ENCODE measurements at regions not wholly inside any gene's neighbourhood (a gene's known extent, or its start where the extent isn't known, plus 50 kb on each side); places are given as distances from the start of the nearest gene placed in this dataset.

DNA sequence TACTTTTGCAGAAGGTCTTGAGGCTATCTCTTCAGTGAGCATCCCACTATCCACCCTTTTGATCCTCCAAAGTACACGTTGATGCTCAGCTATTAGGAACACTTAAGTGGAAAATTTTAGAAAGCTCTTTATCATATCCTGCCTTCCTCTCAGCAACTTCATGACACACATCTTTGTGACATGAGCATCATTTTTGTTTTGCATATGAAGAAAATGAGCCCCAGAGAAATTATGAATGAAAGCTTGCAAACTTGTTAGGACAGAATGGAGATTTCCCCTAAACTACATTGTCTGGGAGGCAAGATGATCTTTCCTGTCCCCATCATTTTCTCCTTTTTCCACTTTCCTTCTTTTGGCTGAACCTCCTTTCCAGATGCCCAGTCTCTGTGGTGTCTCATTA is 239.4 kb upstream of the PIK3R1 start:
- RAD21 ChIA-PET (ENCODE audit: low non-redundant PET in 1 of 2, low total read pairs in 2 of 2, uncharacterized antibody in 2 of 2, unreplicated experiment in 2 of 2), result no interaction called here
- H2AFZ ChIP-seq (ENCODE audit: low read depth, low read length, poor library complexity, severe bottlenecking), result no peak overlapping the region
- DNase-seq (ENCODE audit: low read depth, low spot score), result no peak
- no peaks in the 10 kb centered on the region for H3K4me1 ChIP-seq (ENCODE audit: control insufficient read depth in 1 of 2, insufficient read depth in 2 of 2, low read length in 2 of 2)
- CTCF ChIA-PET, result no interaction called here
- no peaks in the 10 kb centered on the region for H3K9me3 ChIP-seq (ENCODE audit: control insufficient read depth in 1 of 2, insufficient read depth in 1 of 2, low read depth in 1 of 2, low read length in 2 of 2)
- no peak overlapping the region for H3K9ac ChIP-seq (ENCODE audit: low read length)
- no peaks in the 10 kb centered on the region for H3K27me3 ChIP-seq (ENCODE audit: insufficient read depth, low read length)
- intact Hi-C loops (cut with micrococcal nuclease), result no loop called here
- no TSS peak for BruUV-seq (replicated peaks)
- H3K4me2 ChIP-seq (ENCODE audit: low read length), result no peak overlapping the region
- no peak overlapping the region for H3K4me3 ChIP-seq (replicated peaks in 1 of 2; ENCODE audit: low read depth in 1 of 2, low read length in 2 of 2)
- POLR2A ChIA-PET, result no interaction called here
- TF ChIP-seq ZNF274 (IDR thresholded peaks at IDR 0.05; ENCODE audit: low read depth, low read length), result no peak
- TF ChIP-seq, protein P1, sequence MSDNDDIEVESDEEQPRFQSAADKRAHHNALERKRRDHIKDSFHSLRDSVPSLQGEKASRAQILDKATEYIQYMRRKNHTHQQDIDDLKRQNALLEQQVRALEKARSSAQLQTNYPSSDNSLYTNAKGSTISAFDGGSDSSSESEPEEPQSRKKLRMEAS (IDR thresholded peaks at IDR 0.05), result no peak
- no peak overlapping the region for H3K27ac ChIP-seq (ENCODE audit: low read depth, low read length)
- no peak for ATAC-seq
- no peaks in the 10 kb centered on the region for H3K36me3 ChIP-seq (ENCODE audit: control insufficient read depth in 1 of 2, insufficient read depth in 2 of 2, low read length in 2 of 2)
- H3K79me2 ChIP-seq (ENCODE audit: insufficient read depth, low read length), result no peaks in the 10 kb centered on the region
- H3K9me2 ChIP-seq (ENCODE audit: insufficient read depth), result no peaks in the 10 kb centered on the region
- no peaks in the 10 kb centered on the region for H4K20me1 ChIP-seq (ENCODE audit: insufficient read depth)

DNA sequence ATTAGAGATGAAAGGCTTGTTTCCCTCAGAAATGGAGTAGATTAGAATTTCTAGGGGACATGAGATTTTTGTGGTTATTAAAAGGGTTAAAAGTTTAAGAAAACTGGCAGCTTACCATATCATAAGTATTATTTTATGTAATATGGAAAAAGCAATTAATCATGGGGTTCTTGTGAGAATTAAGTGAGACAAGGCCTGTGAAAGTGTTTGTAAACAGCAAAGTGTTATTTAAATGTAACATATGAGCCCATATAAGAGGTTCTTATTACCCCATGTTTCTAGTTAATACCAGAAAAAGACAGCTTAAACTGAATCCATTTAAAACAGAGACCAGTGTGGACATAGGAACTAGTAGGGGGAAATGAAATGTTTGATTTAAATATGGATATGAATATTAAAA is 241.1 kb upstream of the PIK3R1 start:
- CTCF ChIA-PET, result no interaction called here
- no peak overlapping the region for H3K4me3 ChIP-seq (replicated peaks in 1 of 2; ENCODE audit: low read depth in 1 of 2, low read length in 2 of 2)
- no peak overlapping the region for H2AFZ ChIP-seq (ENCODE audit: low read depth, low read length, poor library complexity, severe bottlenecking)
- no peaks in the 10 kb centered on the region for H4K20me1 ChIP-seq (ENCODE audit: insufficient read depth)
- no peaks in the 10 kb centered on the region for H3K9me2 ChIP-seq (ENCODE audit: insufficient read depth)
- H3K27me3 ChIP-seq (ENCODE audit: insufficient read depth, low read length), result no peaks in the 10 kb centered on the region
- no peak overlapping the region for H3K27ac ChIP-seq (ENCODE audit: low read depth, low read length)
- no peak for ATAC-seq
- intact Hi-C loops (cut with micrococcal nuclease), result no loop called here
- DNase-seq (ENCODE audit: low read depth, low spot score), result no peak
- no peak for TF ChIP-seq ZFX (IDR thresholded peaks at IDR 0.05)
- no peak for TF ChIP-seq JUND (IDR thresholded peaks at IDR 0.05)
- no peak for TF ChIP-seq SP1 (IDR thresholded peaks at IDR 0.05; ENCODE audit: low read depth)
- no peak for TF ChIP-seq EGR1 (IDR thresholded peaks at IDR 0.05; ENCODE audit: low read depth)
- TF ChIP-seq EZH2phosphoT487 (IDR thresholded peaks at IDR 0.05; ENCODE audit: borderline replicate concordance), result no peak
- TF ChIP-seq, protein P2, sequence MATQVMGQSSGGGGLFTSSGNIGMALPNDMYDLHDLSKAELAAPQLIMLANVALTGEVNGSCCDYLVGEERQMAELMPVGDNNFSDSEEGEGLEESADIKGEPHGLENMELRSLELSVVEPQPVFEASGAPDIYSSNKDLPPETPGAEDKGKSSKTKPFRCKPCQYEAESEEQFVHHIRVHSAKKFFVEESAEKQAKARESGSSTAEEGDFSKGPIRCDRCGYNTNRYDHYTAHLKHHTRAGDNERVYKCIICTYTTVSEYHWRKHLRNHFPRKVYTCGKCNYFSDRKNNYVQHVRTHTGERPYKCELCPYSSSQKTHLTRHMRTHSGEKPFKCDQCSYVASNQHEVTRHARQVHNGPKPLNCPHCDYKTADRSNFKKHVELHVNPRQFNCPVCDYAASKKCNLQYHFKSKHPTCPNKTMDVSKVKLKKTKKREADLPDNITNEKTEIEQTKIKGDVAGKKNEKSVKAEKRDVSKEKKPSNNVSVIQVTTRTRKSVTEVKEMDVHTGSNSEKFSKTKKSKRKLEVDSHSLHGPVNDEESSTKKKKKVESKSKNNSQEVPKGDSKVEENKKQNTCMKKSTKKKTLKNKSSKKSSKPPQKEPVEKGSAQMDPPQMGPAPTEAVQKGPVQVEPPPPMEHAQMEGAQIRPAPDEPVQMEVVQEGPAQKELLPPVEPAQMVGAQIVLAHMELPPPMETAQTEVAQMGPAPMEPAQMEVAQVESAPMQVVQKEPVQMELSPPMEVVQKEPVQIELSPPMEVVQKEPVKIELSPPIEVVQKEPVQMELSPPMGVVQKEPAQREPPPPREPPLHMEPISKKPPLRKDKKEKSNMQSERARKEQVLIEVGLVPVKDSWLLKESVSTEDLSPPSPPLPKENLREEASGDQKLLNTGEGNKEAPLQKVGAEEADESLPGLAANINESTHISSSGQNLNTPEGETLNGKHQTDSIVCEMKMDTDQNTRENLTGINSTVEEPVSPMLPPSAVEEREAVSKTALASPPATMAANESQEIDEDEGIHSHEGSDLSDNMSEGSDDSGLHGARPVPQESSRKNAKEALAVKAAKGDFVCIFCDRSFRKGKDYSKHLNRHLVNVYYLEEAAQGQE (IDR thresholded peaks at IDR 0.05; ENCODE audit: low read depth), result no peak
- no peaks in the 10 kb centered on the region for H3K4me1 ChIP-seq (ENCODE audit: control insufficient read depth in 1 of 2, insufficient read depth in 2 of 2, low read length in 2 of 2)
- H3K79me2 ChIP-seq (ENCODE audit: insufficient read depth, low read length), result no peaks in the 10 kb centered on the region
- RAD21 ChIA-PET (ENCODE audit: low non-redundant PET in 1 of 2, low total read pairs in 2 of 2, uncharacterized antibody in 2 of 2, unreplicated experiment in 2 of 2), result no interaction called here
- H3K36me3 ChIP-seq (ENCODE audit: control insufficient read depth in 1 of 2, insufficient read depth in 2 of 2, low read length in 2 of 2), result no peaks in the 10 kb centered on the region
- BruUV-seq (replicated peaks), result no TSS peak
- POLR2A ChIA-PET, result no interaction called here
- H3K9me3 ChIP-seq (ENCODE audit: control insufficient read depth in 1 of 2, insufficient read depth in 1 of 2, low read depth in 1 of 2, low read length in 2 of 2), result no peaks in the 10 kb centered on the region
- H3K4me2 ChIP-seq (ENCODE audit: low read length), result no peak overlapping the region
- no peak overlapping the region for H3K9ac ChIP-seq (ENCODE audit: low read length)
